GM12878 (cell line): ENCODE measurements at regions not wholly inside any gene's neighbourhood (a gene's known extent, or its start where the extent isn't known, plus 50 kb on each side); places are given as distances from the start of the nearest gene placed in this dataset.

Source experiments
- ATAC-seq: fragments of 200-7000 bp; cut with Tn5 transposase; 3 replicates; pipeline ENCODE4 v1.9.1; 2020; ENCODE audit warnings: mild to moderate bottlenecking, moderate library complexity
- BruUV-seq: library from RNA; stranded (reverse); fragments of 400-500 nt; replicated peaks from 2 replicates; lab custom pipeline; 2021; lab: Mats Ljungman, UMichigan
- CTCF ChIA-PET: fragments of 300-600 bp; sonication (Branson Sonifier 250); formaldehyde crosslinking; extraction: SDS; loops from one replicate; lab custom pipeline; 2021; ENCODE audit warnings: inconsistent platforms; lab: Yijun Ruan, JAX
- POLR2A ChIA-PET: fragments of 350-600 bp; formaldehyde crosslinking; extraction: SDS; loops from one replicate; lab custom pipeline; 2021; ENCODE audit warnings: inconsistent platforms; lab: Charles Lee
- RAD21 ChIA-PET: fragments of 300-600 bp; sonication (Branson Sonifier 250); formaldehyde crosslinking; loops from one replicate; lab custom pipeline; 2023; ENCODE audit warnings: antibody characterized with exemption; ENCODE audit not compliant: unreplicated experiment; lab: Charles Lee
- SMC1A ChIA-PET: fragments of 300-600 bp; sonication (Branson Sonifier 250); formaldehyde crosslinking; loops from one replicate; lab custom pipeline; 2023; ENCODE audit not compliant: unreplicated experiment, uncharacterized antibody; lab: Charles Lee
- DNase-seq: peaks from one replicate; pipeline ENCODE4 v3.0.0-alpha.2; 2011; ENCODE audit warnings: low read depth, low spot score
- FAIRE-seq: peaks from 3 replicates; lab custom pipeline; 2011; peaks lifted over from hg19 to GRCh38; lab: Jason Lieb, UNC
- H2AFZ ChIP-seq: 2 replicates; pipeline ENCODE4 v1.6.0; 2011; ENCODE audit warnings: low read depth, low read length, control low read depth; ENCODE audit not compliant: control insufficient read depth
- H3K27ac ChIP-seq: 2 replicates; pipeline ENCODE4 v1.5.1; 2011; ENCODE audit warnings: control low read depth; ENCODE audit not compliant: control insufficient read depth, insufficient read depth
- H3K27me3 ChIP-seq, 2 experiments: replicated peaks in 1 of 2; 2 replicates each; pipeline versions ENCODE4 v1.6.0 to v1.6.1; 2011; ENCODE audit warnings: low read length in 1 of 2; ENCODE audit not compliant: control insufficient read depth in 2 of 2, insufficient read depth in 2 of 2
- H3K36me3 ChIP-seq, 2 experiments: 2 replicates each; pipeline ENCODE4 v1.5.1; 2011; ENCODE audit warnings: low read length in 1 of 2; ENCODE audit not compliant: control insufficient read depth in 2 of 2, insufficient read depth in 2 of 2
- H3K4me1 ChIP-seq: 2 replicates; pipeline ENCODE4 v1.6.1; 2011; ENCODE audit warnings: mild to moderate bottlenecking, low read length, moderate library complexity, mixed read lengths; ENCODE audit not compliant: control insufficient read depth, insufficient read depth
- H3K4me2 ChIP-seq: 2 replicates; pipeline ENCODE4 v1.6.0; 2011; ENCODE audit warnings: control low read depth; ENCODE audit not compliant: control insufficient read depth, insufficient read depth
- H3K4me3 ChIP-seq: fragments of 200-600 bp; sonication (generic); 2 replicates; pipeline ENCODE4 v1.5.1; 2016
- H3K79me2 ChIP-seq: 2 replicates; pipeline ENCODE4 v1.6.0; 2011; ENCODE audit warnings: low read length; ENCODE audit not compliant: control insufficient read depth, insufficient read depth
- H3K9ac ChIP-seq: 2 replicates; pipeline ENCODE4 v1.8.0; 2011; ENCODE audit warnings: low read length, control low read depth, mixed read lengths; ENCODE audit not compliant: control insufficient read depth, insufficient read depth
- H3K9me3 ChIP-seq: replicated peaks from 3 replicates; pipeline ENCODE4 v1.5.1; 2011; ENCODE audit warnings: mild to moderate bottlenecking, low read length; ENCODE audit not compliant: control insufficient read depth, insufficient read depth
- H4K20me1 ChIP-seq: 2 replicates; pipeline ENCODE4 v1.6.0; 2011; ENCODE audit not compliant: control insufficient read depth, insufficient read depth
- BMI1 ChIP-seq: fragments of 450-650 bp; IDR thresholded peaks from 2 replicates; pipeline ENCODE4 v1.6.1; 2016; ENCODE audit warnings: mild to moderate bottlenecking, moderate library complexity, borderline replicate concordance
- E4F1 ChIP-seq: fragments of 450-650 bp; IDR thresholded peaks from 2 replicates; pipeline ENCODE4 v1.6.1; 2018; ENCODE audit warnings: borderline replicate concordance, mild to moderate bottlenecking; ENCODE audit not compliant: partially characterized antibody
- JUNB ChIP-seq: IDR thresholded peaks from 2 replicates; pipeline ENCODE4 v1.6.1; 2016; ENCODE audit warnings: antibody characterized with exemption, mild to moderate bottlenecking
- NFYB ChIP-seq: IDR thresholded peaks from 2 replicates; pipeline ENCODE4 v1.6.1; 2011; ENCODE audit warnings: low read depth, mild to moderate bottlenecking, low read length, improper control_type of control experiment, moderate library complexity; ENCODE audit not compliant: insufficient read depth
- SMARCA5 ChIP-seq: fragments of 450-650 bp; IDR thresholded peaks from 2 replicates; pipeline ENCODE4 v1.6.1; 2017; ENCODE audit warnings: mild to moderate bottlenecking
- SMC3 ChIP-seq: IDR thresholded peaks from 2 replicates; pipeline ENCODE4 v1.6.1; 2011; ENCODE audit warnings: low read length, improper control_type of control experiment, borderline replicate concordance
- SP1 ChIP-seq: IDR thresholded peaks from one replicate; pipeline ENCODE4 v1.6.1; 2011; ENCODE audit warnings: low read depth, low read length
- TAF1 ChIP-seq: IDR thresholded peaks from 2 replicates; pipeline ENCODE4 v1.6.1; 2011; ENCODE audit warnings: mild to moderate bottlenecking, low read depth, low read length, borderline replicate concordance
- TCF7 ChIP-seq: IDR thresholded peaks from 2 replicates; pipeline ENCODE4 v1.6.1; 2014; ENCODE audit warnings: antibody characterized with exemption, borderline replicate concordance
- ZBTB33 ChIP-seq: fragments of 450-650 bp; IDR thresholded peaks from 2 replicates; pipeline ENCODE4 v1.6.1; 2017; ENCODE audit warnings: mild to moderate bottlenecking
- ZNF207 ChIP-seq: fragments of 450-650 bp; IDR thresholded peaks from 2 replicates; pipeline ENCODE4 v1.6.1; 2014; ENCODE audit warnings: antibody characterized with exemption, mild to moderate bottlenecking, borderline replicate concordance
- WGBS: methylation state at CpG from one replicate; pipeline ENCODE4 v1.1.6; 2016; ENCODE audit warnings: low lambda C conversion rate; ENCODE audit not compliant: insufficient replicate concordance, insufficient coverage; ENCODE audit errors: missing lambda C conversion rate; 5-methylcytosine and 5-hydroxymethylcytosine counted together
- in situ Hi-C: fragments of 300-500 bp; cut with MboI; formaldehyde crosslinking; loops from 9 replicates; pipeline ENCODE4 v1.14.3; 2018; ENCODE audit warnings: mixed read lengths
- intact Hi-C: fragments of 100-400 bp; cut with micrococcal nuclease; formaldehyde crosslinking; loops from one replicate; pipeline ENCODE4 v1.14.2; 2022; ENCODE audit not compliant: unreplicated experiment
- TF ChIP-seq, protein P1 (sequence below): IDR thresholded peaks from 2 replicates; pipeline ENCODE4 v1.6.1; 2011; ENCODE audit warnings: borderline replicate concordance, low read depth, mild to moderate bottlenecking, moderate library complexity, mixed read lengths, low read length; ENCODE audit not compliant: insufficient read depth; ENCODE audit errors: extremely low read length
- TF ChIP-seq, protein P2 (sequence below): IDR thresholded peaks from 2 replicates; pipeline ENCODE4 v1.6.1; 2011; ENCODE audit warnings: low read depth, low read length, improper control_type of control experiment, borderline replicate concordance

DNA sequence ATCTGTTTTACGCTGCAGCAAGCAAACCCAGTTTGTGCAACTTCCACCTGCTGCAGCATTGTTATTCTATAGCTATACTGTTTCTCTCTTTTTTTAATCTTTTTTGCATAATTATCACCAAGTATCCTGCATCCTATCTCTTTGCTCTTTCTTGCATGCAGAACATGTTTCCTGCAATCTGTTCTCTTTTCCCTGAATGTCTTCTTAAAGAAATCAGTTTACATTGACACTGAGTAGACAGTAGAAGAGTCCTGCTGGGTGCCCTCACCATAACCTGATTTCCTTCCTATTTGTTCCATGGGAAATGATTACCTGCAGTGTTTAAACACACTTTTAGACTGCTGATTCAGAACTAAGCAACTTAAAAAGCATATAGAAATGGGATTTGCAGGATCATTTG is 964.7 kb downstream of the PCDH19 start:
- DNase-seq (no peak), ATAC-seq (no peak), FAIRE-seq (no peak)
- no peak overlapping the region for H3K4me2 ChIP-seq
- no peaks in the 10 kb centered on the region for H3K4me1 ChIP-seq
- no peaks in the 10 kb centered on the region for H3K79me2 ChIP-seq
- no peak overlapping the region for H3K9ac ChIP-seq
- ChIA-PET CTCF (no interaction called here), POLR2A (no interaction called here), RAD21 (no interaction called here), SMC1A (no interaction called here)
- TF ChIP-seq, protein P1, sequence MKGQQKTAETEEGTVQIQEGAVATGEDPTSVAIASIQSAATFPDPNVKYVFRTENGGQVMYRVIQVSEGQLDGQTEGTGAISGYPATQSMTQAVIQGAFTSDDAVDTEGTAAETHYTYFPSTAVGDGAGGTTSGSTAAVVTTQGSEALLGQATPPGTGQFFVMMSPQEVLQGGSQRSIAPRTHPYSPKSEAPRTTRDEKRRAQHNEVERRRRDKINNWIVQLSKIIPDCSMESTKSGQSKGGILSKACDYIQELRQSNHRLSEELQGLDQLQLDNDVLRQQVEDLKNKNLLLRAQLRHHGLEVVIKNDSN, result no peak
- TF ChIP-seq SMARCA5, result no peak
- in situ Hi-C loops (no loop called here), intact Hi-C loops (no loop called here)
- H3K9me3 ChIP-seq, result no peaks in the 10 kb centered on the region
- H3K27me3 ChIP-seq, result no peaks in the 10 kb centered on the region
- no TSS peak for BruUV-seq
- H2AFZ ChIP-seq, result no peak overlapping the region
- no peak overlapping the region for H3K27ac ChIP-seq
- no peak overlapping the region for H3K4me3 ChIP-seq
- no peaks in the 10 kb centered on the region for H4K20me1 ChIP-seq
- H3K36me3 ChIP-seq, result no peaks in the 10 kb centered on the region
- 24% methylated on average over 1 of the region's 1 CpG for WGBS

DNA sequence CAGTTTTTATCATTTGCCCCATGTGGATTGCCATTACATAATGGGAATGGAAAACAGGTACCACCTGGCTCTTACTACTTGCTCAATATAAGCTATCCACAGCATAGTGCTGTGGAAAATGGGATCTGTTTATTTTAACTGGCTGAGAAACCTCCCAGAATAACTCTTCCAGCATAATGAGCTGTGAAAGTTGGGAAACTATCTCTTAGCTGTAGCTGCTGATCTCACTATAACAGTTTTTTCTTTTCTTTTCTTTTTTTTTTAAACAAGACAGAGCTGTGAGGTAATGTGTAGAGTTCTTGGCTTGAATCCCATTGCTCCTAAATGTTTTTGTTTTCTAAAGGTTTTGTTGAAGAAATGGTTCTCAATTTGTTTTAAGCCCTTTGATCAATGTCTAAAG is 988.3 kb downstream of the PCDH19 start:
- Histone ChIP-seq H4K20me1 (no peaks in the 10 kb centered on the region), H3K27me3 (no peaks in the 10 kb centered on the region), H3K4me1 (no peaks in the 10 kb centered on the region), H3K36me3 (no peaks in the 10 kb centered on the region), H2AFZ (no peak overlapping the region), H3K9ac (no peak overlapping the region), H3K79me2 (no peaks in the 10 kb centered on the region), H3K27ac (no peak overlapping the region), H3K4me2 (no peak overlapping the region), H3K4me3 (no peak overlapping the region), H3K9me3 (no peaks in the 10 kb centered on the region; the same call in 2 of the 3 replicates)
- no TSS peak for BruUV-seq
- DNase-seq, result no peak
- no peak for FAIRE-seq
- CTCF ChIA-PET, result no interaction called here
- no peak for ATAC-seq
- in situ Hi-C loops, result no loop called here
- intact Hi-C loops, result no loop called here
- RAD21 ChIA-PET, result no interaction called here
- SMC1A ChIA-PET, result interaction anchor here (0.6 to 1.1 kb wide), 2 partner anchors 10 to 15 kb away, joined by 3 to 4 read pairs; no protein-coding TSS in a partner anchor
- POLR2A ChIA-PET, result no interaction called here
- TF ChIP-seq NFYB (no peak), BMI1 (no peak), ZBTB33 (no peak), TCF7 (no peak), SMC3 (no peak), JUNB (no peak), TAF1 (no peak), ZNF207 (no peak), SP1 (no peak), SMARCA5 (no peak), E4F1 (no peak)
- TF ChIP-seq, protein P2, sequence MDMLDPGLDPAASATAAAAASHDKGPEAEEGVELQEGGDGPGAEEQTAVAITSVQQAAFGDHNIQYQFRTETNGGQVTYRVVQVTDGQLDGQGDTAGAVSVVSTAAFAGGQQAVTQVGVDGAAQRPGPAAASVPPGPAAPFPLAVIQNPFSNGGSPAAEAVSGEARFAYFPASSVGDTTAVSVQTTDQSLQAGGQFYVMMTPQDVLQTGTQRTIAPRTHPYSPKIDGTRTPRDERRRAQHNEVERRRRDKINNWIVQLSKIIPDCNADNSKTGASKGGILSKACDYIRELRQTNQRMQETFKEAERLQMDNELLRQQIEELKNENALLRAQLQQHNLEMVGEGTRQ, result no peak
